ENCODE measurements at regions not wholly inside any gene's neighbourhood (a gene's known extent, or its start where the extent isn't known, plus 50 kb on each side); places are given as distances from the start of the nearest gene placed in this dataset.

- no peak for DNase-seq (ENCODE audit: low read depth)
- no peak overlapping the region for H3K4me3 ChIP-seq (ENCODE audit: low read depth, low read length)
- TF ChIP-seq, protein P1, sequence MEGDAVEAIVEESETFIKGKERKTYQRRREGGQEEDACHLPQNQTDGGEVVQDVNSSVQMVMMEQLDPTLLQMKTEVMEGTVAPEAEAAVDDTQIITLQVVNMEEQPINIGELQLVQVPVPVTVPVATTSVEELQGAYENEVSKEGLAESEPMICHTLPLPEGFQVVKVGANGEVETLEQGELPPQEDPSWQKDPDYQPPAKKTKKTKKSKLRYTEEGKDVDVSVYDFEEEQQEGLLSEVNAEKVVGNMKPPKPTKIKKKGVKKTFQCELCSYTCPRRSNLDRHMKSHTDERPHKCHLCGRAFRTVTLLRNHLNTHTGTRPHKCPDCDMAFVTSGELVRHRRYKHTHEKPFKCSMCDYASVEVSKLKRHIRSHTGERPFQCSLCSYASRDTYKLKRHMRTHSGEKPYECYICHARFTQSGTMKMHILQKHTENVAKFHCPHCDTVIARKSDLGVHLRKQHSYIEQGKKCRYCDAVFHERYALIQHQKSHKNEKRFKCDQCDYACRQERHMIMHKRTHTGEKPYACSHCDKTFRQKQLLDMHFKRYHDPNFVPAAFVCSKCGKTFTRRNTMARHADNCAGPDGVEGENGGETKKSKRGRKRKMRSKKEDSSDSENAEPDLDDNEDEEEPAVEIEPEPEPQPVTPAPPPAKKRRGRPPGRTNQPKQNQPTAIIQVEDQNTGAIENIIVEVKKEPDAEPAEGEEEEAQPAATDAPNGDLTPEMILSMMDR (IDR thresholded peaks at IDR 0.05; ENCODE audit: low read depth, low read length, missing control alignments): no peak
Measured at GRCh38 chr6:135753196-135753595, 98.3 kb upstream of the PDE7B start.

DNA sequence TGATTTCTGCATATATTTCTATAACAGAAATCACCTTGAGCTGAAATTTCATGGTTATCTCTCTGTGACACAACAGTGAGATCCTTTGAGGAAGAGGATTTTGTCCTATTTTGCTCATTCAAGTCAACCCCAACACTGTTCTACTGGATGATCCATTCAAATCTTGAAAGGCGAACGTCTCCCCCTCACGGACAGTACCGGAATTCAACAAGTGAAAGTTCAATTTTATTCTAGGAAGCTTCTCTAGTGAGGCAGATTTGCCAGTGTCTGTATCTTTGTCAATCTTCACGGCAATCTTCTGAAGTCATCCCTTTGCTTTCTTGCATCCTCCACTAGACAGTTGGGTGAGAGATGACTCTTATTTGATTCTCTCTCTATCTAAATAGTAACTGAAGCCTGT lies 91.7 kb upstream of the PDE7B start:
- no peak for DNase-seq (ENCODE audit: low read depth)
- TF ChIP-seq, protein P1 (IDR thresholded peaks at IDR 0.05; ENCODE audit: low read depth, low read length, missing control alignments): peak; percentile 15
- H3K4me3 ChIP-seq (ENCODE audit: low read depth, low read length): no peak overlapping the region

- TF ChIP-seq, protein P1 (IDR thresholded peaks at IDR 0.05; ENCODE audit: low read depth, low read length, missing control alignments): no peak
- no peak overlapping the region for H3K4me3 ChIP-seq (ENCODE audit: low read depth, low read length)
- no peak for DNase-seq (ENCODE audit: low read depth)
Measured at GRCh38 chr6:135774006-135774405, 77.5 kb upstream of the PDE7B start.

DNA sequence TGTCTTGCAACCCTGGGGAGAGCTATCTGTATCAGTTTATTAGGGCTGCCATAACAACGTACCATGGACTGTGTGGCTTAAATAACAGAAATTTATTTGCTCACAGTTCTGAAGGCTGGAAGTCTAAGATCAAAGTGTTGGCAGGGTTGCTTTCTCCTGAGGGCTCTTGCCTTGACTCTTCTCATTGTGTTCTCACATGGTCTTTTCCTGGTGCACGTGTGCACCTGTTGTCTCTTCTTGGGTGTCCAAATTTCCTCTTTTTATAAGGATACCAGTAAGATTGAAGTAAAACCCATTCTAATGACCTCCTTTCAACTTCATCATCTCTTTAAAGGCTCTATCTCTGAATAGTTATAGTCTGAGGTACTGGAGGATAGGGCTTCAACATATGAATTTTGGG lies 72.3 kb upstream of the PDE7B start:
- H3K4me3 ChIP-seq (ENCODE audit: low read depth, low read length): no peak overlapping the region
- TF ChIP-seq, protein P1 (IDR thresholded peaks at IDR 0.05; ENCODE audit: low read depth, low read length, missing control alignments): no peak
- DNase-seq (ENCODE audit: low read depth): no peak

DNA sequence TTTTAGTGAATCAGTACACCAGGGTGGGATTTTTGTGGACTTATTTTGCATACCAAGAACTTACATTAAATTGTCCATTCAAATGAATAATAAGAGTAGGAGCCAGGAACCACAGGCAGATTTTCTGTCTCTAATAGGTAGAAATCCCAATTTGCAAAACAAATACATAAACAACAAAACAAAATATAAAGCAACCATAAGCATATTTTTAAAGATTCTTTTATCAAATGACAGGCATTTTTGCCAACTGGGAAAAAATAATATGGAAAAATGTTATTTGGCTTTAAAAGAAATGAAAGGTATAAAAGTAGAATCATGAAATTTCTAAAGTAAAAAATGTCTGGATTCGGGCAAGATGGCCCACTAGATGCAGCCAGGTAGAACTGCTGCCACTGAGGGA lies 71.2 kb upstream of the PDE7B start:
- TF ChIP-seq, protein P1 (IDR thresholded peaks at IDR 0.05; ENCODE audit: low read depth, low read length, missing control alignments): no peak
- H3K4me3 ChIP-seq (ENCODE audit: low read depth, low read length): no peak overlapping the region
- no peak for DNase-seq (ENCODE audit: low read depth)

GRCh38 chr6:135782546-135782945 lies 69.0 kb upstream of the PDE7B start:
- no peak overlapping the region for H3K4me3 ChIP-seq (ENCODE audit: low read depth, low read length)
- TF ChIP-seq, protein P1 (IDR thresholded peaks at IDR 0.05; ENCODE audit: low read depth, low read length, missing control alignments): no peak
- DNase-seq (ENCODE audit: low read depth): no peak

- no peak for DNase-seq (ENCODE audit: low read depth)
- H3K4me3 ChIP-seq (ENCODE audit: low read depth, low read length): no peak overlapping the region
- TF ChIP-seq, protein P1 (IDR thresholded peaks at IDR 0.05; ENCODE audit: low read depth, low read length, missing control alignments): no peak
Measured at GRCh38 chr6:135784507-135784906, 67.0 kb upstream of the PDE7B start.

Data from GM12864 (cell line).